ENCODE measurements at regions not wholly inside any gene's neighbourhood (a gene's known extent, or its start where the extent isn't known, plus 50 kb on each side); places are given as distances from the start of the nearest gene placed in this dataset.
A peak's percentile ranks its signal among the peaks of the same experiment; 100 is the strongest.

DNA sequence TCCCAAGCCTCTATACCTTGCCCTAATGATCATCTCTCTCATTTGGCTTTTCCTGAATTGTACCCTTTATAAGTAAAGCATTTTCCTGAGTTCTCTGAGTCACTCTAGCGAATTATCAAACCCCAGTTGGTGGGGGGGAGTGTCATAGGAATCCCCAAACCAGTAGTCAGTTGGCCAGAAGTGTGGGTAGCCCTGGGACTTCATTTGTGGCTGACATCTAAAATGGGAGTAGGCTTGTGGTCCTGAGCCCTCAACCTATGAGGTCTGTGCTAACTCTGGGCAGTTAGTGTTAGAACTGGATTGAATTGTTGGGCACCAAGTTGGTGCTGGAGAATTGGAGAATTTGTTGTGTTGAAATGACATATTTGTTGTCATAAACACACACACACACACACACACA lies 91.3 kb downstream of the BBS10 start:
- DNase-seq, result no peak

DNA sequence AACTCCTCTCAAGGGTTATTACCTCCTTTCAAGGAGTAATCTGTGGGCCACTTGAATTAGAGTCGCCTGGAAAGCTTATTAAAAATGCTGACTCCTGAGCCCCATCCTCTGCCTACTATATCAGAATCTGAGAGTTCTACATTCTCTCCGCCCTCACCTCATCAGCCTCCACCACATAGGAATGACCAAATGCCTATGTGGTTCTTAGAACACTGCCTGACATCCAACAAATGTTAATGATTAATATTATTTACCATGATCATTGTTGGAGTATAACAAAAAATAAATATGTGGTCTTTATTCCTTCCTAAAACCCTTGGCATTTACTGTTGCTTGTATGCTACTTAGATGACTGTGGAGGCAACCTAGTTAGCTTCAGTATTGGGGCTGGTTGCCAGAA lies 91.9 kb downstream of the BBS10 start:
- DNase-seq, result no peak

DNA sequence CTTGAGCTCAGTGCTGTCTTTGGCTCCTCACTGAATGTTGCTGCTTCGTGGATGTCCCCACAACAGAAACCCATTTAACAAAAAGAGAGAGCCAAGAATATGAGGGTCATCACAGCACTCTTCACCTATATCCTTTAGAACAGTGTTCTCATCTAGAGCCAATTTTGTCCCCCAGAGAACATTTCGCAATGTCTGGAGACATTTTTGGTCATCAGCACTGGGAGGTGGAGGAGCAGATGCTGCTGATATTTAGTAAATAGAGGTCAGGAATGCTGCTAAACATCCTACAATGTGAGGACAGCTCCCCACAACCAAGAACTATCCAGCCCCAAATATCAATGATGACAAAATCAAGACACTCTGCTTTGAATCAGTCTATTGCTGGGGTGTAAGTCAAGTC lies 92.5 kb downstream of the BBS10 start:
- no peak for DNase-seq

DNA sequence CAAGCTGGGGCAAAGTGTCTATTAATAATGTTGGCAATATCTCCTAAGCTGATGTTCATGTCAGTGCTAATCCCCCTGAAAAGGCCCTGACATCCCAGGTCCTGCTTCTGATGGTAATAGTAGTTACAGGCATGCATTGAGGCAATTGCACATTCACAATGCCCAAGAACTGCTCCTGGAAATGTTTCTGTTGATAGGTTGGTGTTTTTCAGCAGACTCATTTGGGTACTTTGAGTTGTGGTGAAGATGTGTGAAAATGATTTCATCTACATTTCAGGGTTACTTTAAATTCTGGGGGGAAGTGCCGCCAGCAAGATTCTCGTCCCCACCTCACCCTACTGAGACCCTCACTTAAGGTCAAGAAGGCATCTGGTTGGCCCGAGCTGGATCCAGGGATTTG lies 92.9 kb downstream of the BBS10 start:
- no peak for DNase-seq

DNA sequence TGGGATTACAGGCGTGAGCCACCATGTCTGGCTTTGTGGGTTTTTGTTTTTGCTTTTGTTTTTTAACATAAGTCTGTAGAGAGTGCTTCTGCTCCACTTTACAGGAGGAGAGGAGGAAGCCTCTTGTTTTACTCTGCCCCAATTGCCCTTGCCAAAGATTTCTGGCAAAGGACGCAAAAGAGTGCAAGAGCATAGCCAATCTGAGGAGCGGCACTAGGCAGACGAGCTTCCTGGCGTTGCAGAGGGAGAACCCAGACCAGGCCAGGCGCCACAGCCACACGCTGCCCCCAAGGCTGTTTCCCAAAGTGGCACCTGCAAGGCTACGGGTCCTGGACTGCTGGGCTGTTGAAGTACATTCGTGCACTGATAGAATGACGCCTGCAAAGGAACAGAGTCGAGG lies 96.2 kb downstream of the BBS10 start:
- no peak for DNase-seq

DNA sequence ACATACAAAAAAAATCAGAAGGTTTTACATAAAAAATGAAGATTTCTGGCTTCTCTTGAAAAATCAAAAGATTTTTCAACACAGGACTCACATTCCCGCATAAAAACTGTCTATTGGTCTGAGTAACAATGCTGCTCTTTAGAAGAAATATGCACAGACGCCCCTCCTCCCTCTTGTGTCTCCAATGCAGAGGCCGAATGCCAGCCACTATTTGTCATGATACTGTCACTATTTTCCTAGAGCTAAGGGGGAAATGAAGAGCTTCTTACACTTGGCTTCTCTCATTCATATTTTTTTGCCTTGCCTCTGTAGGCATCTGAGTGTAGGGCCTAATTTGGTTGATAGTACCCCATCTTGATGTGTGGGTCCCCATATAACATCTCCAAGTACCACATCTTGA lies 98.0 kb downstream of the BBS10 start:
- DNase-seq, result peak; percentile 20

DNA sequence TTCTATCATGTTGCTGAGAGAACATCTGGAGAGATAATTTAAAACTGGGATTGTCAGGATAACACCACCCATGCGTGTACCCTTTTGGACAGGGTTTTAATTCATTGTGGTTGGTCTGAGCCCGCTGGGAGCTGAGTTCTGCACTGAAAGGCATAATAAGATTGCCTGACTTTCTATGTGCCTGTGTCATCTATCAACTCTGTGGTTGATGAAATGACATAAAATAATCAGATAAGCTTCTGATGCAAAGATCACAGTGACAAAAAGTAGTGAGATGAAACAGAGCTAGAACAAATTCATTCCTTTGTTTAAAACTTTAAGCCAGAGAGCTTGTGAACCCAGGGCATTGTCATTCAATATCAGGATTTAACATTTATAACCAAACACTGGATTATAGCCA lies 98.7 kb downstream of the BBS10 start:
- DNase-seq, result no peak

DNA sequence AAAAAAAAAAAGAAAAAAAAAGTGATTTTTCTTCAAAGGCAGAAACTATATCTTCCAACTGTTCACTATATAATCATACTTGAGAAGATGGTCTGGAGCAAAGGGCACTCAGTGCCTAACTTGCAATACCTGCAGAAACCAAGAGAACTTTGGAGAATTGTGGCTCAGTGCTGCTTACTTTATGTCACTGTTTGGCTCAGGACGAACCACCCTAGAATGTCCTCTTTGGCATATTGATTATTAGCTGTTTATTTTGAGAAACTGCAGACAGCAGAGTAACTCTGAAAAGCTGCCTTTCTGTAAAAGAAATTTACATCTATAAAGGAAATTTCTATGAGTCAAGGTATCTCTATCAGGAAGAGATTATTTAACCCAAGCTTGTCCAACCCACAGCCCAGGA lies 100.2 kb downstream of the BBS10 start:
- DNase-seq, result no peak

DNA sequence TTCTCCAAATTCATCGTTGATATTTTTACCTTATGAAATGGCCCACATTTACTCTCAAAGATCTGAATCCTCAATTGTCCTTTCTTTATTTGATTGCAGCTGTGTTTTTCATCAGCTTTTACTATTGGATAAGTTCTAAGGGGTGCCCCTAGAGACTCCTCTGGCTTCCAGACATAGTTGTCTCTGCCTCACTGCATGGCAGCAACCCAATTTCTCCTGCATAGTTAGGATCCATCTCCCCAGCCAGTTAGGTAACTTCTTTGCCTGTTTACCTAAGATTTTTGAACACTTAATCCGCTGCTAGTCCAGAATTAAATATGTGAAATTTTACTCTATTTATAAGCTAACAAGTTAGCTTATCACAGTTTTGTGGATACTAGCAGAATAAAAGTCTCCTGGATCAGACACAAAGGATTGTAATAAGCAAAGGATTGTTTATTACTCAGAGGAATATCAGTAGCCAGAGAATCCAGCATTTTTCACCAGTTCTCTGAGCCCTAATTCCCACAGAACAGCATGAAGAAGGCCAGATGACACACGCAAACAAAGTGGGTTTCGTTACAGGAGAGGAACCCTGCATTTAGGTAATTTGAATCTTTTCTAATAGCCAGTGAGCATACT lies 101.1 kb downstream of the BBS10 start:
- no peak for DNase-seq

DNA sequence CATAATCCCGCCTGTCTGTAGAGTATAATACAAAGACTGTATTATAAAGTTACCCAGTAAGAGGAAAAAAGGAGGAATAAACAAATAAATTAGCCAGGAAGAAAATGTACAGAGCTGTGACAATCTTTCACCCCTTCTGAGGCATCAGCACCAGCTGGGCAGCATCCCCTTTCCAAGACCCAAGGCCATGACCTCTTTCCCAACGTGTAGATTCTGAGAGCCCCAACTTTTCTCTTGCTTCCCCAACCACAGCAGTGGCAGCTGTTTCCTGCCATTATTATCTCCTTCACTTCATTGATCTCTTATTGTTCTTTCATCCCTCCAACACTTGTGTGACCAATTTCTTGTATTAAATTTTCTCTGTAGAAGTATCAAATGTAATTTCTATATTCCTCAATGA lies 101.6 kb downstream of the BBS10 start:
- no peak for DNase-seq

DNA sequence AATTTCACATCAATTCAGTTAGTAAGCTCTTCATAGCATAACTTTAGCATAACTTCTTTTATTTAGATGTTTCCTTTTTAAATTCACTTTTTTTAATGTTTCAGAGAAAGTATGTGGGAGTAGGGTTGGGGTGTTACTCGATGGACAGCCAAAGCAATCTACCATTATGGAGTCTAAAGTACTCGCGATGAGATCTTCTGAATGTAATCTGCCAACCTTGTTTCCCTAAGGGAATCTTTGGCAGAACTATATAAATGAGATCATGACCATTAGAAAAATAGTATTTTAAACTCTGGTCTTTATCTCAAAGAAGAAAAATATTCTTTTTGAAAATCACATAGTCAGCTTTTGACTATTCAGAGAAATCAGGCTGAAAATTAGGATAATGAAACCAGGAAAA lies 103.9 kb downstream of the BBS10 start:
- no peak for DNase-seq

DNA sequence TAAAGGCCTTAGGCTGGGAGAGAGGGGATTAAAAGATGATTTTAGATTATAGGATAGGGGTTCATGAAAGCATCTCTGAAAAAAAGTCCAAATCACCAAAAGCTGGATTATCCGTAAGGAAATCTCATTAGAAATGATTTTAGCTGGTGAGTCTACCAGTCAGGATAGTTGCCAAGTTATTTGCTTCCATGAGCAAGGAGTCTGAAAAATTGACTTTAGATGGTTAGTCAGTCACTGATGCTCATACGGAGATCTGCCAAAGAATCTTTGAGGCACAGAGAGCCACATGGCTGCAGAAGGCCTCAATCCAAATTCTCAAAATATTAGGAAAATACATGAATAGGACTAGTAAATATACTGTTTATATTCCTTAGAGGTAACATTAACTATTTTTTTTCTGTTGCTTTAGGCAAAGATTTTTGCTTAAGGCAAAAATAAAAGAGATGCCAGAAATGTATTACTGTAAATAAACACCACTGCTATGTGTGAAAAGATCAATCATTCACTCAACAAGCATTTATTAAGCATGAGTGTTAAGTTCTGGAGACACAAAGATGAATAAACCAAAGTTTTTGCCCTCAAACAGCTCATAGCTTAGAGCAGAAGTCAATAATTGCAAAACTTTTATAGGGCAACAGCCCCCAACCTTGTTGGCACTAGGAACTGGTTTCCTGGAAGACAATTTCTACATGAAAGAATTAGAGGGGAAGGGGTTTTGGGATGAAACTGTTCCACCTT lies 105.2 kb downstream of the BBS10 start:
- no peak for DNase-seq

DNA sequence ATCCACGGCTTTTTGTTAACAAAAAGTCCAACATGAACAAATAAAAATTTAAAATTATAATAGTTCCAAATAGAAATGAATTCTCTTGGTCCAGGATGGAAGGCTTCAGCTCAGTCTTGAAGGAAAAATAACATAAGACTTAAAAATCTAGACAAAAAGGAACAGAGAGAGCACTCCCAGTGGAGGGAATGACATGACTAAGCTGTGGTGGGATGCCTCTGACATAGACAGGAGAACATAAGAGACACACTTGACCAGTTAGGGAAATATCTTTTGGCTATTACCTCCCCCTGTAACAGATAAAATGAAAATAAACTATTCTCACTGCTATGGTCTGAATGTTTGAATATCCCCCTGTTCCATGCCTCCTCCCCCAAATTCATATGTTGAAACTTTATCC lies 106.8 kb downstream of the BBS10 start:
- no peak for DNase-seq

DNA sequence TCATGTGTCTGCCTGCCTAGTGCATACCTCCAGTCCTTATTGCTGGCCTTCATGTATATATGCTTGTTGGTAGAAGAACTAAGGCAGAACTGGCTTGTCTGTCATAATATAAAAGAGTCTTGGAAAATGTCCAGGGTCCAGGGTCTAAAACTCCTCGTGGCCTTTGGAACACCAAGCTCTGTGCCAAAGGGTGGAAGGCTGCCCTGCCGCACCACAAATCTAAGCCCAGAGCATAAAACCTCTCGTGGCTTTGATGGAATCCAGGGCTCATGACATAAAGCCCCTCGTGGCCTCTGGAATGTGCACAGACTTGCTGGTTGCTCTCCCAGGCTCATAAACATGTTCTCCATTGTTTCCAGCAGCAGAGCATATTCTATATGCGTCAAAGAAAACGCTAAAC lies 107.9 kb downstream of the BBS10 start:
- DNase-seq, result no peak

DNA sequence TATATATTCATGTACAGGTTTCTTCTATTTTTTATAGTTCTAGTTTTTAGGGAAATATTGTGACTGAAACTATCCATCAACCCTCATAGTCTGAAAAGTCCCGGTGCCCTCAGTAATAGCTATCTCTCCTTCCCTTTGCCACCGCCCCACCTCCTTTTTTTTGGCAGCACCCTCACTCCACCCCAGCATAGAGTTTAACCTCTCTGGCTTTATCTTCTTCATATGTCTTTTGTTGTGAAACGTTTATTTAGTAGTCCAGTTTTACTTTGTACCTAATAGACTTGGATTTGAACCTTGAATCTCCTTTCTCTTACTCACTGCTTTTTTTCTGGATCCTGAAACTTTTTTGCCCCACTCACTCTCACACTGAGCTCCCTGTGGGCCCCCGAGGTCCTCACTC lies 109.5 kb downstream of the BBS10 start:
- no peak for DNase-seq

DNA sequence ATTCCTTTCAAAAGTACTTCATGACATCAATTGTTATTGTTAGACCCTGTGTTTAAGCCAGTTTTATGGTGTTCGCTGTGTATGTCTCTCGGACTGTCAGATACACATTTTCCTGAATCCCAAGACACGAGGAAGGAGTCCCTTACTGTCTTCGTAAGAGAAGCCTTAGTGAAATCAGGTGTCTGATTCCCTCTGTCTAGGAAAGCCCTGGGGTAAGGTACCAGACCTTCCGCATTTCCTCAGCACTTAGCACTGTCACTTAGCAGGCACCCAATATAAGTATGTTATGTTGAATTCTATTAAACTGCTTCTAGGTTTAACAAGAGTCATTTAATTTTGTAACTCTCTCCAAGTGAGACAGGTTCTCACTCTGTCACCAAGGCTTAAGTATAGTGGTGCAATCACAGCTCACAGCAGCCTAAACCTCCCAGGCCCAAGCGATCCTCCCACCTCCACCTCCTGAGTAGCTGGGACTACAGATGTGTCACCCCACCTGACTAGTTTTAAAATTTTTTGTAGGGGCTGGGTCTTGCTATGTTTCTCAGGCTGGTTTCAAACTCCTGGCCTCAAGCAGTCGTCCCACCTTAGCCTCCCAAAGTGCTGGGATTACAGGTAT lies 111.0 kb downstream of the BBS10 start:
- DNase-seq, result no peak

DNA sequence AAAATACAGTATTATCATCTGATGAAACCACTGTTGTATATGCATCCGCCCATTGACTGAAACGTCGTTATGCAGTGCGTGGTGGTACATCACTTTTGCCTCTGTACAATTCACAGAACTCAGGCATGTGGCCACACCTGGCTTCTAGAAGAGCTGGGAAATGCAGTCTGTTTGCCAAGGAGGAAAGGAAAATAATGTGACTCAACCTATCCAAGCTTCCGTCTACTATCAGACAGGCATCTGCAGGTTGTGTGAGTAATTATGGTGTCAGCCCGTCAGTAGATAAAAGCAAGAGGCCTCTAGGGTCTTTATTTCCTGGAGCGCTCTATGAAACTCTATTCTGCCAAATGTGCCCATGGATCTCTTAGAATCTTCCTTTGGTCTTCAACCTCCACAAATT lies 111.6 kb downstream of the BBS10 start:
- DNase-seq, result no peak

DNA sequence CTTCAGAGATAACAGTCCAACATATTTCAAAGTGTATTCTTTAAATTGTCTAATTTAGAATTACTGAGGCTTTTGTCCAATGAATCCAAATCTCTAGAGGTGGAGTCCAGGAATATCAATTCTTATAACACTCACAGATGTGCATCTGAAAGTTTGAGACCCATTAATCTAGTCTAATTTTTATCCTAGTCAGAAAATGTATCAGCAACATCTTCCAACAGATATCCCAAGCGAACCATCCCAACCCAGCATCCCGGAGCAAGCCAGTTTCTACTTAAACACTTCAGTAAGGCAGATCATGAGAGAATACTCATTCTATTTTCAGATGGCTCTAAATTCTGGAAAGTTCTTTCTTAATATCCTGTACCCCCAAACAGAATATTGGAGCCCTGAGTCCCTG lies 113.5 kb downstream of the BBS10 start:
- DNase-seq, result no peak

DNA sequence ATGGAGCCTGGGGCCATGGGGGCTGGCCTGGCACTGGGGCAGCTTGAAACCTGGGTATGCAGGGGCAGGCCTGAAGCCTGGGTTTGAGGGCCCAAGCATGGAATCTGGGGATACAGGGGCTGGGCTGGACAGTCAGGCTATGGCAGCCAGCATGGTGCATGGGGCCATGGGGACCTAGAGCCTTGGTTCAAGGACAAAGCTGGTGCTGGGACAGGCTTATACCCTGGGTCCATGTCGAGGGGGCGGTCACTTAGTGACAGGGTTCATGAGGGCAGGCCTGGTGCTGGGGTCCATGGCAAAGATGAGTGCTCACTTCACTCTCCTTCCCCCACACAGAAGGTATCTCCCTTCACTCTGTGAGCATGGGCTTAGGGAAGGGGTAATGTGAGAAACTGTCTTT lies 116.2 kb downstream of the BBS10 start:
- DNase-seq, result no peak

DNA sequence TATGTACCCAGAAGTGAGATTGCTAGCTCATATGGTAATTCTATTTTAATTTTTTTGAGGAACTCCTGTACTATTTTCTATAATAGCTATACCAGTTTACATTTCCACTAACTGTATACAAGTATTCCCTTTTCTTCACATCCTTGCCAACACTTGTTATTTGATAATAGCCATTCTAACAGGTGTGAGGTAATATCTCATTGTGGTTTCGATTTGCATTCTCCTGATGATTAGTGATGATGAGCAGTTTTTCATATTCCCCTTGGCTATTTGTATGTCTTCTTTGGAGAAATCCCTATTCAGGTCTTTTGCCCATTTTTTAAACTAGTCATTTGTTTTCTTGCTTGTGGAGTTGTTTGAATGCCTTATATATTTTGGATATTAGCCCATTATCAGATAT lies 121.3 kb downstream of the BBS10 start:
- DNase-seq, result no peak

DNA sequence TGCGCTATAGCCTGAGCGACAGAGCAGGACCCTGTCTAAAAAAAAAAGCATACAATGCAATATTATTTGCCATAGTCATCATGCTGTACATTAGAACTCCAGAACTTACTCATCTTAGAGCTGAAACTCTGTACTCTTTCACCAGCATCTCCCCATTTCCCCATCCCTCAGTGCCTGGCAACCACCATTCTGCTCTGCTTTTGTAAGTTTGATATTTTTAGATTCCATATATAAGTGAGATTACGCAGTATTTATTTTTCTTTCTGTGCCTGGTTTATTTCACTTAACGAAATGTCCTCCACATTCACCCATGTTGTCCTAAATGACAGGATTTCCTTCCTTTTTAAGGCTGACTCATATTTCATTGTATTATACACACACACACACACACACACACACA lies 121.8 kb downstream of the BBS10 start:
- no peak for DNase-seq

DNA sequence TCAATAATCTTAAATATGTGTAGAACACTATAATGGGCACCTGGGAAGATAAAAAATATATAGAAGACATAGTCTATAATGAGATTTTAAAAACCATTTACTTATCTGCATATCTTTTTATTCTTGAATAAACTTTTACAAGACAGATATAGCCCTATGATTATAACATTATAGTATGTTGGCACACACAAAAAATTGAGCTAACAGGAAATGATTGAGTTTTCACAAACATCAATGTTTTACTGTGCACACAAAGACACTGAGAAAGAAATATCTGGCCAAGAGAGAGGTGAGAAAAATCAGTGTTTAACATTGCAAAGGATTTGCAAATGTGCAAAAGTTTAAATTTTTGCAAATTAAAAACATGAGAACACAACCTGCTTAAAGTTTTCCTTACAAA lies 124.3 kb downstream of the BBS10 start:
- no peak for DNase-seq

DNA sequence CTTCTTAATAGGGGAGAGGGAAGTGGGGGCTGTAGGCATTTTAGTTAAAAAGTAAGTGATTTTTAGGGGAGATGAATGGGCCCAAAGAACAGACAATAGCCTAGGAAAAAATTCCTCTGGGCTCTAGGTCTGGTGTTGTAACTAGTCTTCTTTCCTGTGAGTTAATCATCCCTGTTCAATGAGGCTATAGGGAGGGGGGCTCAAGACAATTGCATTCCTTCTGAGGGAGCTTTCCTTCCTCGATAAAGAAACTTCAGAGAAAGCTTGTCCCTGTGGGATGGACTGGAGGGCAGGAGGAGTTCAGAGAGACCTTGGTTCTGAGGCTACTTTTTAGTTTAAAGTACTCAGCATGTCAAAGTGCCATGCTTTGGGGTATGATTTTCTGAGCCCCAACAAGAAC lies 127.2 kb downstream of the BBS10 start:
- DNase-seq, result no peak

DNA sequence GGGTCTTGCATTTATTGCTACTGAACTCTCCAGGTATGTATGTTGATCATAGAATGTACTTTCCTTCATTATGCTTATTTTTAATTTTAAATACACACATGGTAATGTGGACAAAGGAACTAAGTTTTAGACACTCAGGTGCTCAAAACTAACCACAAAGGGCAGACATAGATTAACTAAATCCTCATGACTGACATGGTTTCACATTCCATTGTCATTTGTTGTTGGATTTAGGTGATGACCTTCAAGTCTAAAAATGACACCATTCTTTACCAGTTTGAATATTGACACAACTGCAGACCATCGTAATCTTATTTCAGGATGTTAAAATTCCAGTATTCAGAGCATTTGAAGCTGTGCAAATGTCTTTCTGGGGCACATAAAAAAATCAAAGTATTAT lies 128.4 kb downstream of the BBS10 start:
- DNase-seq, result no peak

All from NCI-H187 treated with DMSO at 0.1 percent for 48 hours (cell line).